Lung (tissue), 11 donors: ENCODE measurements at regions not wholly inside any gene's neighbourhood (a gene's known extent, or its start where the extent isn't known, plus 50 kb on each side); places are given as distances from the start of the nearest gene placed in this dataset.

Experiments used
- ATAC-seq: fragments of 200-7000 bp; cut with Tn5 transposase; one replicate; pipeline ENCODE4 v1.9.1; 2020; ENCODE audit warnings: moderate number of reproducible peaks; ENCODE audit not compliant: insufficient read depth, low FRiP score
- DNase-seq, 3 donors: peaks; one replicate each; pipeline ENCODE4 v3.0.0-alpha.2; 2013 to 2017
- H3K27ac ChIP-seq, 2 donors: one replicate each; pipeline ENCODE4 v1.5.1; 2013; ENCODE audit warnings: mild to moderate bottlenecking in 2 of 2, moderate library complexity in 2 of 2, control low read depth in 1 of 2, inconsistent platforms in 1 of 2, low read depth in 1 of 2, low read length in 1 of 2
- H3K27me3 ChIP-seq, 3 donors: one replicate each; pipeline ENCODE4 v1.5.1; 2013; ENCODE audit warnings: low read length in 2 of 3; ENCODE audit not compliant: control insufficient read depth in 3 of 3, insufficient read depth in 3 of 3
- H3K36me3 ChIP-seq, 4 donors: one replicate each; pipeline ENCODE4 v1.5.1; 2013; ENCODE audit warnings: low read length in 4 of 4, mild to moderate bottlenecking in 1 of 4, moderate library complexity in 1 of 4; ENCODE audit not compliant: control insufficient read depth in 4 of 4, insufficient read depth in 4 of 4
- H3K4me1 ChIP-seq, 5 donors: one replicate each; pipeline ENCODE4 v1.5.1; 2013; ENCODE audit warnings: low read length in 5 of 5, mild to moderate bottlenecking in 2 of 5, moderate library complexity in 1 of 5; ENCODE audit not compliant: control insufficient read depth in 5 of 5, insufficient read depth in 5 of 5
- H3K4me3 ChIP-seq: one replicate; pipeline ENCODE4 v1.5.1; 2013; ENCODE audit warnings: mild to moderate bottlenecking, control low read depth, moderate library complexity
- H3K9ac ChIP-seq, 2 donors: one replicate each; pipeline ENCODE4 v1.5.1; 2013; ENCODE audit warnings: low read length in 2 of 2, control low read depth in 1 of 2; ENCODE audit not compliant: insufficient read depth in 1 of 2
- H3K9me3 ChIP-seq, 4 donors: one replicate each; pipeline ENCODE4 v1.5.1; 2013; ENCODE audit warnings: low read length in 3 of 4, mild to moderate bottlenecking in 1 of 4, moderate library complexity in 1 of 4; ENCODE audit not compliant: control insufficient read depth in 4 of 4, insufficient read depth in 3 of 4
- WGBS, 2 donors: extraction: QIAGEN DNeasy Blood & Tissue Kit; methylation state at CpG; one replicate each; pipeline ENCODE4 v1.1.7; 2013; 5-methylcytosine and 5-hydroxymethylcytosine counted together
- TF ChIP-seq, protein P1 (sequence below): IDR thresholded peaks from 2 replicates; pipeline ENCODE4 v1.5.1; 2012; ENCODE audit warnings: mild to moderate bottlenecking; ENCODE audit errors: control extremely low read depth, extremely low read depth
- donor health status: control.
- donor health status: control.
- donor health status: Bipolar disorder and iron deficiency.
- donor health status: healthy.
- donor health status: DM: yes; HTN: yes; CAD: no.

DNA sequence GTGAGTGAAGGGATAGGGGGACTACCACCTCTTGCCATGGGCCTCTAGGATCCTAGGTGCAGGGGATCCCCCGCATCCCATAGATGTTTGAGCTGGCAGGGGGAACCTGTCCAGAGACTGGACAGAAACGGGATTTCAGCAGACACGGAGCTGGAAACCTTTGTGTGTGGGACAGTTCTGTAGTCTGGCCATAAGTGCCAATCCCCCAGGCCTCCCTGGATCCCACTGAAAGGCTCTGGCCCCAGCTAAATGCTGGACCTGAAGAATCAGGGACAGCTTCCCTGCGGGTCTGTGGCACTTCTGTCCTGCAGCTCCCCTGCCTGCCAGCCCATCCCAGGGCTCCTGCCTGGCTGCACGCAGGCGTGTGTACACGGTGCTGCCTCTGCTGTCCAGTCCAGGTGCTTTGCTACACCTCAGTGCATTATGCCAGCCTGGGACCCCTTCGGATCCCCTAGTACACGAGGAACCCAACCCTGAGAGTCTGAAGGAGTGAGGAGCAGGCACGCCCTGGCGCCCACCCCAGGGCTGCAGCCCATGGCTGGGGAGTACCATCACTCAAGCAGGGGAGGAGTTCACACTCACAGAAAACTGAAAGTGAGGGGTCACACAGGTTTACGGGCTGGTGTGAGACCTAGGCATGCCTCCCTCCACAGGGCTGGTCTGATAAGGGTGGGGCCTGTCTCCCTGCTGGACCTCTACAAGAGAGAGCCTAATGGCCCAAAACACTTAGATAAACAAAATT, 703.0 kb downstream of the ARAP2 start:
- no peaks in the 10 kb centered on the region for H3K4me1 ChIP-seq
- TF ChIP-seq, protein P1, sequence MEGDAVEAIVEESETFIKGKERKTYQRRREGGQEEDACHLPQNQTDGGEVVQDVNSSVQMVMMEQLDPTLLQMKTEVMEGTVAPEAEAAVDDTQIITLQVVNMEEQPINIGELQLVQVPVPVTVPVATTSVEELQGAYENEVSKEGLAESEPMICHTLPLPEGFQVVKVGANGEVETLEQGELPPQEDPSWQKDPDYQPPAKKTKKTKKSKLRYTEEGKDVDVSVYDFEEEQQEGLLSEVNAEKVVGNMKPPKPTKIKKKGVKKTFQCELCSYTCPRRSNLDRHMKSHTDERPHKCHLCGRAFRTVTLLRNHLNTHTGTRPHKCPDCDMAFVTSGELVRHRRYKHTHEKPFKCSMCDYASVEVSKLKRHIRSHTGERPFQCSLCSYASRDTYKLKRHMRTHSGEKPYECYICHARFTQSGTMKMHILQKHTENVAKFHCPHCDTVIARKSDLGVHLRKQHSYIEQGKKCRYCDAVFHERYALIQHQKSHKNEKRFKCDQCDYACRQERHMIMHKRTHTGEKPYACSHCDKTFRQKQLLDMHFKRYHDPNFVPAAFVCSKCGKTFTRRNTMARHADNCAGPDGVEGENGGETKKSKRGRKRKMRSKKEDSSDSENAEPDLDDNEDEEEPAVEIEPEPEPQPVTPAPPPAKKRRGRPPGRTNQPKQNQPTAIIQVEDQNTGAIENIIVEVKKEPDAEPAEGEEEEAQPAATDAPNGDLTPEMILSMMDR: no peak
- no peak for ATAC-seq
- no peaks in the 10 kb centered on the region for H3K36me3 ChIP-seq
- H3K9ac ChIP-seq: no peak overlapping the region
- WGBS, 2 donors: 87 to 90% methylated on average over 12 of the region's 12 CpGs
- H3K27me3 ChIP-seq: no peaks in the 10 kb centered on the region
- peaks cover 0 to 5% (median 2%) of the 10 kb centered on the region in 4 donors for H3K9me3 ChIP-seq
- H3K27ac ChIP-seq: no peak overlapping the region
- H3K4me3 ChIP-seq: no peak overlapping the region
- DNase-seq: no peak

DNA sequence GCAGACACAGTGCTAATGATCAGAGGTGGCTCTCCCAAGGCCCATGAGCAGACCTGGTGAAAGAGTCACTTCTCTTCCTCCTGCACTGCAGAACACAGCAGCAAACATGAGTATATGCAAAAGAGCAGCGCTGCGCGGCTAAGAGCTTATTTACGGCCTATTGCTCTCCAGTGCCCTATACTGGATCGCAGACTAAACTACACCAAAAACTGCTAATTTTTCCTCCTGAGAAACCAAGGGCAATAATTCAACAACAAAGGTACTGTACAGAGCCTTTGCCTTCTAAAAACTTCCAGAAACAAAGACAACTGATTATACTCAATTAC, 702.5 kb downstream of the ARAP2 start:
- H3K4me3 ChIP-seq: no peak overlapping the region
- H3K9me3 ChIP-seq: peaks cover 0 to 5% (median 2%) of the 10 kb centered on the region in 4 donors
- TF ChIP-seq, protein P1: no peak
- no peak for DNase-seq
- H3K9ac ChIP-seq: no peak overlapping the region
- H3K27me3 ChIP-seq: no peaks in the 10 kb centered on the region
- ATAC-seq: no peak
- no peaks in the 10 kb centered on the region for H3K36me3 ChIP-seq
- H3K4me1 ChIP-seq: no peaks in the 10 kb centered on the region
- WGBS, 2 donors: 91 to 92% methylated on average over 5 of the region's 5 CpGs
- no peak overlapping the region for H3K27ac ChIP-seq

- no peak for ATAC-seq
- WGBS, 2 donors: 86 to 91% methylated on average over 3 of the region's 3 CpGs
- H3K27ac ChIP-seq: no peak overlapping the region
- no peak overlapping the region for H3K4me3 ChIP-seq
- no peaks in the 10 kb centered on the region for H3K27me3 ChIP-seq
- TF ChIP-seq, protein P1: no peak
- DNase-seq: no peak
- H3K36me3 ChIP-seq: no peaks in the 10 kb centered on the region
- peaks cover 0 to 5% (median 0%) of the 10 kb centered on the region in 4 donors for H3K9me3 ChIP-seq
- no peaks in the 10 kb centered on the region for H3K4me1 ChIP-seq
- H3K9ac ChIP-seq: no peak overlapping the region
These were observed 695.4 kb downstream of the ARAP2 start for GRCh38 chr4:35548921-35549320.

DNA sequence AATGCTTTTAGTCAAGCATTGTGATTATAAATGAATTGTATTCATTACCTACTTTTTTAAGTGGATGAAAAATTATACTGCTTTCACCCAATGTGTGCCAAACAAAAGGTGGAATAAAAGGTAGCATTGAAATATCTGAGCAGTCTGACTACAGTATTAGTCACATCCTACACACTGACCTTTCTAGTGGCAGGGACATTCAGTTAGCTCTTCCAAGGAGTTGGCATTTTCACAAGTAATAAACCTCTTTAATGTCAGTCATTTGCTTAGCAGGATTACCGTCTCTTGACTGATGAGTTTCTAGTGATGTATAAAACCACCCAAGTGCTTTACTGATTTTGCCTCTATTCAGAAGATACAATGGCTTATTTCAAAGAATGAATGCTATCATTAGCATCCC, 687.9 kb downstream of the ARAP2 start:
- Histone ChIP-seq H3K4me1 (no peaks in the 10 kb centered on the region), H3K4me3 (no peak overlapping the region), H3K9ac (no peak overlapping the region), H3K27ac (no peak overlapping the region), H3K36me3 (no peaks in the 10 kb centered on the region), H3K9me3 (peaks cover 0 to 8% (median 7%) of the 10 kb centered on the region in 4 donors), H3K27me3 (no peaks in the 10 kb centered on the region)
- TF ChIP-seq, protein P1: no peak
- 89 to 90% methylated on average over 1 of the region's 1 CpG for WGBS, 2 donors
- no peak for ATAC-seq
- DNase-seq: no peak
